Fibroblast of skin of right biceps (primary cell): ENCODE measurements at regions not wholly inside any gene's neighbourhood (a gene's known extent, or its start where the extent isn't known, plus 50 kb on each side); places are given as distances from the start of the nearest gene placed in this dataset.

Experiments used
- DNase-seq: peaks from one replicate; pipeline ENCODE4 v3.0.0-alpha.2; 2013

DNA sequence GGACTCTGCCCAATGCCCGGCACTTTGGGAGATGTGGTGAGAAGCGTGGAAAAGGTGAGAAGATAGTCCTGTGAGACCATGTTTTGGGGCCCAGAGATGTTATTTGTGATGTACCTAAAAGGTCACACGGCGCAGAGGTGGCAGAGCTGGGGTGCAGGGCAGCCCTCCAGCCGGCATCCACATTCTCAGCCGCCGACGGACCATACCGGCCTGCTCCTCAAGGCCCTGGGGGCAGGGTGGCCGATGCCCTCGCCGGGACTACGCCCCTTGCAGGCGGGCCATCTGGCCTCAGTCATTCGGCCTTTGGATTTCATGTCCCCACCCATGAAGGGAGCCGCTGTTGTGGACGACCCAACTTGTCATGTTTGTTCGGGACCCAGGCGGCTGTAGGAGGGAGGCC, 131.4 kb upstream of the GSE1 start:
- DNase-seq: no peak

DNA sequence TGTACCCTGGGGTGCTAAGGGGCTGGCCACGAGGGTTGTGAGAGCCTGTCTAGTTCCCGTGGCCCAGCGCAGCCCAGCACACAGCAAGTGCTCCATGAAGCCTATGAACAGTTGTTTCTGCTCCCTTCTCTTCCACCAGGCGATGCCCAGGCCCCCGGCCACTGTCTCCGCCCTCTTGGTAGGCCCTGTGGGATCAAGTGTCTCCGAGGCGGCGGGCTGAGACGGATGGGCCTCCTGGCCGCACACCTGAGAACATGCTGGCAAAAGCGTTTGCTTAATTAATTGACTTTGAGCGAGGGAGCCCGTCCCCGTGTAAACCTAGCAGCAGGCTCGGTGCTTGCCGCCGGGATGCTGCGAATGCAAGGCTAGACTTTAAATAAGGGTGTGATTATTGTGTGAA, 129.7 kb upstream of the GSE1 start:
- no peak for DNase-seq

DNA sequence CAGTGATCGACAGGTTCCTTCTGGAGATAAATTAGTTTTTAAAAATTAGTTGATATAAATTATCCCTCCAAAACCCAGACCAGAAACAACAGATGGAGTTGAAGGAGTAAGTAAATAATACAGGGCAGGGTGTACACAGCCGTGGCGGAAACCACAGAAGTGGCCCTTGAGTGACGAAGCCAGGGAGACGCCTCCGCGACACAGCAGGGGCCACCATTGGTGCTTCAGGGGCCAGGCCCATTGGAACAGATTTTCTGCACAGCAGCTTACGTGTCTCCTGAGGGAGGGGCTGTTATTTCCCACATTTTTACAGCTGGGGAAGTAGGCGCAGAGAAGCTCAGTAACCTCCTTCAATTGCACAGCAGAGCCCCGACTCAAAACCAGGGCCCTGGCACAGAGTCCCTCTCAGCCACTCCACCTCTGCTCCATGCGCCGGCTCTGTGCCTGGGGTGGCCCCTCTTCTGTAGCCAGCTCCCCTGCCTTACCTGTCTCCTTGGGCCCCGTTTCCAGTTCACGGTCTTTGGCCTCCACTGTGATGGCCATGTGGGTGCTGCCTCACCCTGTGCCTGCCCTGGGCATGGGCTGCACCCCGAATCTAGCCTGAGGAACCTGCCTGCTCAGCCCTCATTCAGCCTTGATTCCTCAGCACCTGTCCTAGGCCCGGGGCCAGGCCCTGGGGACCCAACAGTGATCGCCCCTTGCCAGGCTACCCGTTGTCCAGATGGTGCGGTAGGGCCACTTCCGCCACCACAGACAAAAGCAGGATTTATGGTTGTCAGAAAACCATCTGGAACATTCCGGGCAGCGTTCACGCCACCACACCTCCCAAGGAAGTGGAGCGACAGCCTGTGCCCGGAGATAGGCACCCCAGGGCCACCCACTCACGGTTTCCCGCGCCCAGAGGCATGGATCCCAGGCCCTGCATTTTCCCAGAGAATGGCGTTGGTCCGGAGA, 128.5 kb upstream of the GSE1 start:
- no peak for DNase-seq

DNA sequence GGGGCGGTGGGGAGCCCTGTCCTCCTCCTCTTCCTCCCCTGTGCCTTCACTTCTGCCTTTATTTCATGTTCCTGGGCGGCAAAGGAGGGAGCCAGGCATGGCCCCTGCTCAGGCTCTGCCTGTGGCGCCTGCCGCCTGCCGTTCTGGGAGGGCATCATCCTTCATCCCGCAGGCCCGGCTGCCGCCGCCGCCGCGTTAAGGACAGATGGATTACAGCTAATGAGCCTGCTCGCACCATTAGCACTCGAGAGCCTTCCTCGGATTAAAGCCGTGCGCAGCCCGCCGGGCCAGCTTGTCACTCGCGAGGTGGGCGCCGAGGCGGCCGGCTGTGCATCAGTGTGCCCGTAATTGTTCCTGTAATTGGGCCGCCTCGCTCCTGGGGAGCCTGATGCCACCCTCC, 127.7 kb upstream of the GSE1 start:
- DNase-seq: no peak

DNA sequence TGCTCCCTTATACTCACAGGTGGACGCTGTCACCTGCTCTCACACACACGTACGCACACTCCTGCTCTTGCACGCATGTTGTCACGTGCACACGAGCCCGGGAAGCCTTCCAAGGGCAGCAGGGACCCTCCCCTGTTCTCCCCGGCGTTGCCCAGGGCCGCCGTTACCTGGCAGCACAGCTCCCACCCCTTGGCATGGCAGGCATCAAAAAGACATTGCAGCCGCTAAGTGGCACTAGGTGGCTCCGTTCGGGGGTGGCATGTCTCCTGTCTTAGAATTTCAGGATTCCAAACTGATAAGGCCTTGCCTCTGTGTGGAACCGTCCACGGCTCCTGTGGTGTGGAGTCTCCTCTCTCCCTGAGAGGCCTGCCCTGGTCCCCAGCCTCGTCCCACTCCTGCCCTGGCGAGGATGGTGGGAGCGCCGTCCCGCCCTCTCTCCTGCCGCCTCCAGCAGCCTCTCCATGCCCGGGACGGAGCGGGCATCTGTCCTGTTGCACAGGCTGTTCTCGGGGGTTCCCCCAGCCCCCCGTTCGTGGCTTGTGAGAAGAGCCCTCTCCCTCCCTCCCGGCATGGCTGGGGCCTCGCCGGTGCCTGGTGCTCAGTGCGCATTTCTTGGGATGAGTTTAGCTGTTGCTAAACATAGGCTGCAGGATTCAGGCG, 126.7 kb upstream of the GSE1 start:
- DNase-seq: no peak

DNA sequence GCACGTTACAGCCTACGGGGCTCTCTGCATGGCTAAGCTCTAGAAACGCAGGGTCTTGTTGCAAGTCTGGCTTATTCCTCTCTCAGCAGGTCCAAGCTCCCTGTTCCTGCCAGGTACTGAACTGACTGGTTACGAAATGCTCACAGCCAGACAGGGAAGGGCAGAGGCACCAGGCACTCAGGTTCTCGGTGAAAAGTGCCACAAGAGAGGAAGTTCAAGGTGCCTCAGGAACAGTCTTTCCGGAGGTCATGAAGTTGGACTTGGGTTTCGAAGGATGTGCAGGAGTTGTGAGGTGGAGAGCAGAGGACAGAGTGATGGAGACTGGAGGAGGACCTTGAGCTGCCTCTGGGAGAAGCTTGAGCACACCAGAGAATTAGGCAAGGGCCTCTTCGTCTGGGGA, 124.7 kb upstream of the GSE1 start:
- DNase-seq: no peak

GRCh38 chr16:85490407-85491057, 122.6 kb upstream of the GSE1 start:
- DNase-seq: no peak

- DNase-seq: no peak
Measured at GRCh38 chr16:85491058-85491771, 121.9 kb upstream of the GSE1 start.

GRCh38 chr16:85491798-85492294, 121.3 kb upstream of the GSE1 start:
- DNase-seq: peak; percentile 30

DNA sequence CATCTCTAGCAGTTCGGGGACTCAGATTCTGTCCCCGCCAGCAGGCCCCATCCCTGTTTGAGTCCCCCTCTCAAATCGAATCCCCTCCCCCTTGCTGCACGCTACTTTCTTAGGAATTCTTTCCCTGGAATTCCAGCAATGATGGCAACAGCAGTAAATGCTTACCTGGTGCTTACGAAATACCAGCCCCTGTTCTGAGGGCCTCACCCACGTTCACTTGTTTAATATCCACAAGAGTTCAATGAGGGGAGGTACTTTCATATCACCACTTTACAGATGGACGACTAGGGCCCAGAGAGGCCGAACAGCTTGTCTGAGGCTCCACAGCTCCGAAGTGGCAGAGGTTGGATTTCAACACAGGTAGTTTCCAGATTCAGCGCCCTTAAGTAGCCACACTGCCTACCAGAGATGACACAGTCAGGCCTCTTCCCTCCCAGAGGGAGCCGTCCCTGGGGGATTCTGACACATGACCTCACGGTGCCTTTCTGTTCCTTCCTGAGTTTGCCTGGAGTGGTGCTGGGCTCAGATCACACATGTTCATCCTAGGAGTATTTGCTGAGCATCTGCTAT, 120.7 kb upstream of the GSE1 start:
- no peak for DNase-seq

DNA sequence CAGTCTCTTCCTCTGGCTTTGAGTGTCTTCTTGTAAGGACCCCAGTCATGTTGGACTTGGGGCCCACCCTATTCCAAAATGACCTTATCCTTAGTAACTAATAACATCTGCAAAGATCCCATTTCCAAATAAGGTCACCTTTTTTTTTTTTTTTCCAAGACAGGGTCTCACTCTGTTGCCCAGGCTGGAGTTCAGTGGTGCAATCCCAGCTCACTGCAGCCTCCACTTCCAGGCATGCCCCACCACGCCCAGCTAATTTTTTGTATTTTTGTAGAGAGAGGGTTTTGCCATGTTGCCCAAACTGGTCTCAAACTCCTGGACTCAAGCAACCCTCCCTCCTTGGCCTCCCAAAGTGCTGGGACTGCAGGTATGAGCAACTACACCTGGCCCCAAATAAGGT, 118.8 kb upstream of the GSE1 start:
- DNase-seq: no peak

- DNase-seq: no peak
Measured at GRCh38 chr16:85495259-85495658, 117.9 kb upstream of the GSE1 start.

DNA sequence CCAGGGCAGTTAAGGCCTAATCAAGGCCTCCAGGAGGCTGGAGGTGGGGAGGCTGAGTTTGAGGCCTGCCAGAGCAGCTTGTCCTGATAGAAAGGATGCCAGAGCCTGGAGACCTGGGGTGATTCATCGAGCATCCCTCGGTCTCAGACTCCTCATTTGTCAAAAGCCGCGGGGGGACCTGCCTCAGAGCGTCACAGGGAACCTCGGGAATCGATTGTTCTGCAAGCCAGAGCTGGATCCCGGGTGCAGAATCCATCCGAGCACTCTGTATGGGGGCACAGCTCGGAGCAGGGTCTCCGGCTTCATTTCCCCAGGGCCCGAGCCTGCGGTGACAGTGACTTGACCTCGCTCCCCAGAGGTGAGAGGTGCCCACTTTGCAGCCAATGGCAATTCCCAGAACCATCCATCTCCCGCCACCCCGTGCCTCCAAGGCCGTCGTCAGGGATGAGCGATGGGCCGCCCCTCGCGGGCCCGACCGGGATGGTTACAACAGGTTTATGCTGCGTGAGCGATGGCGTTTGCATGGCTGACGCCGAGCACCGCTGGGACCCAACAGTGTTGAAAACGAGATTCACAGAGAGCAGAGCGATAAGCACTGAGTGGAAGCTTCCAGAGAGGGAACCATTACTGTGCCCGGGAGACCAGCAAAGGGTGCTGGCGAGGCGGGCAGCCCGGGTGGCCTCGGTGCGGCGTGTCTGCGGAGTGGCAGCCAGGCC, 117.1 kb upstream of the GSE1 start:
- DNase-seq: no peak

- DNase-seq: no peak
Measured at GRCh38 chr16:85497622-85498314, 115.4 kb upstream of the GSE1 start.

GRCh38 chr16:85498607-85499006, 114.5 kb upstream of the GSE1 start:
- no peak for DNase-seq

DNA sequence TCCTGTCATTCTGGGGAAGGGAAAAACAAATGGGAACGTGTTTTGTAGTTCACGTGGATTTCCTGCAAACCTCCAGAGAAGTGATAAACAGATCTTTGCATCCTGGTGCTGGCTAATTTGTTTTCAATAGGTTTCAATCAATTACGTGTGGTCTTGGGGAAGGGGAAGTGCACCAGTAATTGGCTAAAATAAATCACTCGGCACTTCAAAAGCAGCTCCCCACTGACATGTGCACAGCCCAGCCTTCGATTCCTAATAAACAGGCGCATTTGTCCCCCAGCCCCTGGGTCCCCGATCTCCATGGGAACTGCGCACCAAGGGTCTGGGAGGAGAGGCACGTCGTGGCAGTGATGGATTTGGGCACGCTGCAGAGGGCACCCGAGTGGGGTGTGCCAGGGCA, 112.9 kb upstream of the GSE1 start:
- DNase-seq: no peak

- no peak for DNase-seq
Measured at GRCh38 chr16:85501900-85502299, 111.2 kb upstream of the GSE1 start.

- DNase-seq: no peak
Measured at GRCh38 chr16:85502357-85502756, 110.8 kb upstream of the GSE1 start.

DNA sequence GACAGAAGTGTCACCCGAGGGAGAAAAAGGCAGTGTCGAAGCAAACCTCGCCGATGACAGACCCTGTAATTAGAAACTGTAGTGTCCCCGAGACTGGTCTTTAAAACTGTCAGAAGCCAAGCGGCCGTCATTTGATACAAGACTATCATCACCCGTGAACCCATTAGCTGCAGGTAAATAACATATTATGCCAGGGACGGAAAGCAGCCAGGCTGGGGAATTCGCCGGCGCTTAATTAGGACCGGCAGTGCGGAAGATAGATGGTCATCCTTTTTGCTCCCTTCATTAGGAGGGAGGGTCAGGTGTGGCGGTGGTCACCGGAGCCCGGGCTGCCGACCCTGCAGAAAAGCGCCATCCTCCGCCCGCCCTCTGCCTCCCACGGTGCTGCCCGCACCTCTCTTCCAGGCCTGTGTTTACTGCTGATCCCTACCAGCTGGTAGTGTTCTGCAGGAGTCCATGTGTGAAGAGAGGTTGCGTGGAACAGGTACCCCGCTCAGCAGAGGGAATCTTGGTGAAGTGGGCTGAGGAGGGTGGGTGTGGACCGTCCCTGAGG, 109.4 kb upstream of the GSE1 start:
- no peak for DNase-seq

GRCh38 chr16:85504242-85504641, 108.9 kb upstream of the GSE1 start:
- no peak for DNase-seq
